DOHH2 (cell line): ENCODE measurements at regions not wholly inside any gene's neighbourhood (a gene's known extent, or its start where the extent isn't known, plus 50 kb on each side); places are given as distances from the start of the nearest gene placed in this dataset.

Experiments
- EZH2phosphoT487 ChIP-seq: fragments of 200-600 bp; sonication (generic); IDR thresholded peaks from 2 replicates; pipeline ENCODE4 v1.6.1; 2017; ENCODE audit warnings: borderline replicate concordance, mild to moderate bottlenecking, antibody characterized with exemption, low read length, moderate library complexity, mixed read lengths
- TF ChIP-seq, protein P1 (sequence below): fragments of 200-600 bp; sonication (generic); IDR thresholded peaks from one replicate; pipeline ENCODE4 v1.5.1; 2014; ENCODE audit warnings: antibody characterized with exemption, mild to moderate bottlenecking, low read depth, low read length; ENCODE audit not compliant: poor library complexity, severe bottlenecking

DNA sequence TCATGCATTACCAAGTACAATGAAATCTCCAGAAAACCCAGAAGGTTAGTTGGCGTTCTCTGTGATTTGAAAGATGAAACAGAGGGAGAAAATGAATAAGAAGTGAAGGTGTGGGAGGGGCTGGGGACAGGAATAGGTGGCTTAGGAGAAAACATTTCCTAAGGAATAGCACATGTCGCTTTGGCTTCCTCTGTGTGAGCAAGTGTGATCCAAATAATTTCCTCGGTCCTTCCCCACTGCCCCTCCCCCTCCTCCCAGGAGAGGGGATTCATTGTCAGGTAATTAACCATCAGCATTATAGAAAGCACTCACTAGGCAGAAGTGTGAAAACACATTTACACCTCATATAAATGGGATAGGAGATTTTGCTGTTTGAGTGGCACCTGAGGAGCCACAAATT lies 105.5 kb downstream of the NUF2 start:
- no peak for TF ChIP-seq EZH2phosphoT487
- TF ChIP-seq, protein P1, sequence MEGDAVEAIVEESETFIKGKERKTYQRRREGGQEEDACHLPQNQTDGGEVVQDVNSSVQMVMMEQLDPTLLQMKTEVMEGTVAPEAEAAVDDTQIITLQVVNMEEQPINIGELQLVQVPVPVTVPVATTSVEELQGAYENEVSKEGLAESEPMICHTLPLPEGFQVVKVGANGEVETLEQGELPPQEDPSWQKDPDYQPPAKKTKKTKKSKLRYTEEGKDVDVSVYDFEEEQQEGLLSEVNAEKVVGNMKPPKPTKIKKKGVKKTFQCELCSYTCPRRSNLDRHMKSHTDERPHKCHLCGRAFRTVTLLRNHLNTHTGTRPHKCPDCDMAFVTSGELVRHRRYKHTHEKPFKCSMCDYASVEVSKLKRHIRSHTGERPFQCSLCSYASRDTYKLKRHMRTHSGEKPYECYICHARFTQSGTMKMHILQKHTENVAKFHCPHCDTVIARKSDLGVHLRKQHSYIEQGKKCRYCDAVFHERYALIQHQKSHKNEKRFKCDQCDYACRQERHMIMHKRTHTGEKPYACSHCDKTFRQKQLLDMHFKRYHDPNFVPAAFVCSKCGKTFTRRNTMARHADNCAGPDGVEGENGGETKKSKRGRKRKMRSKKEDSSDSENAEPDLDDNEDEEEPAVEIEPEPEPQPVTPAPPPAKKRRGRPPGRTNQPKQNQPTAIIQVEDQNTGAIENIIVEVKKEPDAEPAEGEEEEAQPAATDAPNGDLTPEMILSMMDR = no peak
